ENCODE measurements at regions not wholly inside any gene's neighbourhood (a gene's known extent, or its start where the extent isn't known, plus 50 kb on each side); places are given as distances from the start of the nearest gene placed in this dataset.

GRCh38 chr11:116200564-116200963 is 572.2 kb downstream of the BUD13 start:
- no peak for TF ChIP-seq CTCF (IDR thresholded peaks at IDR 0.05; ENCODE audit: low read depth, low read length, missing input control)
- no peak for TF ChIP-seq GABPA (IDR thresholded peaks at IDR 0.05 in 1 of 2, conservative IDR thresholded peaks at IDR 0.05 in 1 of 2)
- TF ChIP-seq JUND (IDR thresholded peaks at IDR 0.05), result no peak
- no peak for TF ChIP-seq TAF1 (conservative IDR thresholded peaks at IDR 0.05)
- TF ChIP-seq ZBTB33 (IDR thresholded peaks at IDR 0.05), result no peak
- TF ChIP-seq RAD21 (IDR thresholded peaks at IDR 0.05), result no peak
